HEK293T (cell line): ENCODE measurements at regions not wholly inside any gene's neighbourhood (a gene's known extent, or its start where the extent isn't known, plus 50 kb on each side); places are given as distances from the start of the nearest gene placed in this dataset.
"Not testable (repeated sequence)": the region's sequence is repeated elsewhere in the genome, so short reads cannot be mapped to it uniquely, and the experiment has no call there.

Experiments
- CTCF ChIA-PET: fragments of 350-600 bp; formaldehyde crosslinking; extraction: SDS; loops from one replicate; lab custom pipeline; 2021; ENCODE audit warnings: antibody characterized with exemption, inconsistent platforms; lab: Yijun Ruan, JAX
- POLR2A ChIA-PET: fragments of 350-600 bp; formaldehyde crosslinking; extraction: SDS; loops from one replicate; lab custom pipeline; 2020; ENCODE audit warnings: antibody characterized with exemption, inconsistent platforms; lab: Yijun Ruan, JAX
- DNase-seq: peaks from one replicate; pipeline ENCODE4 v3.0.0; 2012; ENCODE audit warnings: mixed read lengths; ENCODE audit errors: extremely low spot score
- ARNT ChIP-seq: fragments of 450-650 bp; IDR thresholded peaks from 2 replicates; pipeline ENCODE4 v1.6.1; 2017; ENCODE audit warnings: mild to moderate bottlenecking
- BHLHE40 ChIP-seq: fragments of 450-650 bp; IDR thresholded peaks from 2 replicates; pipeline ENCODE4 v1.6.1; 2016; ENCODE audit warnings: mild to moderate bottlenecking, moderate library complexity, borderline replicate concordance
- CTBP1 ChIP-seq: fragments of 450-650 bp; IDR thresholded peaks from 2 replicates; pipeline ENCODE4 v1.6.1; 2016; ENCODE audit warnings: borderline replicate concordance
- ELF4 ChIP-seq: fragments of 450-650 bp; IDR thresholded peaks from 2 replicates; pipeline ENCODE4 v1.6.1; 2017; ENCODE audit warnings: antibody characterized with exemption
- FOXA1 ChIP-seq: fragments of 450-650 bp; IDR thresholded peaks from 2 replicates; pipeline ENCODE4 v1.6.1; 2016; ENCODE audit warnings: mild to moderate bottlenecking
- FOXK2 ChIP-seq: fragments of 450-650 bp; IDR thresholded peaks from 2 replicates; pipeline ENCODE4 v1.6.1; 2016; ENCODE audit warnings: mild to moderate bottlenecking
- FOXM1 ChIP-seq: fragments of 450-650 bp; IDR thresholded peaks from 2 replicates; pipeline ENCODE4 v1.6.1; 2017; ENCODE audit warnings: mild to moderate bottlenecking, borderline replicate concordance
- HDGF ChIP-seq: fragments of 450-650 bp; IDR thresholded peaks from 2 replicates; pipeline ENCODE4 v1.6.1; 2017; ENCODE audit warnings: antibody characterized with exemption, borderline replicate concordance
- L3MBTL2 ChIP-seq: fragments of 450-650 bp; conservative IDR thresholded peaks from 2 replicates; pipeline ENCODE4 v1.6.1; 2016; ENCODE audit warnings: mild to moderate bottlenecking
- LEF1 ChIP-seq: fragments of 450-650 bp; IDR thresholded peaks from 2 replicates; pipeline ENCODE4 v1.6.1; 2017; ENCODE audit warnings: mild to moderate bottlenecking, borderline replicate concordance
- NFRKB ChIP-seq: fragments of 450-650 bp; IDR thresholded peaks from 2 replicates; pipeline ENCODE4 v1.6.1; 2016; ENCODE audit warnings: mild to moderate bottlenecking, moderate library complexity
- SP1 ChIP-seq: fragments of 450-650 bp; IDR thresholded peaks from 2 replicates; pipeline ENCODE4 v1.6.1; 2017
- SUZ12 ChIP-seq: fragments of 450-650 bp; IDR thresholded peaks from 2 replicates; pipeline ENCODE4 v1.6.1; 2016; ENCODE audit warnings: mild to moderate bottlenecking
- TARDBP ChIP-seq: fragments of 450-650 bp; IDR thresholded peaks from 2 replicates; pipeline ENCODE4 v1.6.1; 2016
- ZNF384 ChIP-seq: fragments of 450-650 bp; IDR thresholded peaks from 2 replicates; pipeline ENCODE4 v1.6.1; 2016
- TF ChIP-seq, protein P1 (sequence below): fragments of 450-650 bp; IDR thresholded peaks from 2 replicates; pipeline ENCODE4 v1.6.1; 2016

DNA sequence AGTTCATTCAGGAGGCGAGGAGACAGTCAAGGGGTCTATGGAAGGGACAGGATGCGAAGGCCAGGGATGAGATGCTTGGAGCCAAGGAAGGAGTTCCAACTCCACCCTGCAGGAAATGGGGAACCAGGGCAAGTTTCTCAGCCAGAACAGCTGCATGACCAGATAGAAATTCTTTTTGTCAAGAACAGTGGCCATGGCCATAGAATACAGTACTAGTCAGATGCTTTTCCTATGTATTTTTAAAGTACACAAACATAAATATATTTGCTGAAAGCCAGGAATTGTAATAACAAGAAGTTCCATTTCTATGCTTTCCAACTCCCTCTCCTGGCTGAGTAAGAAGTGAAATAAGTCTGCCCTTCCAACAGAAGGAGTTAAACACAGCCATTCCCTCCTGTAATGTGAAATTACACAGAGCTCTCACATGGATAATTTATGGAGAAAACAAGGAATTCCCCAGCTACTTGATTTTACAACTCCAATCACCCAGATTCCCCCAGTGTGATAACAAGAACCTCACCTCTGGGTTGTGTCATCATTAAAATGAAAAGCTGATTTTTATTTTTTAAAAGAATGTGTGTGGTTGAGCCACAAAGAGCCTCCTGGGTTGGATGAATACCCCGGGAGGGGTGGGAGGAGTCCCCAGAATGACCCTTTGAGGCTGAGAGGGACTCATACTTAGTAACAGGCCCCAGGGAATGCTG lies 124.6 kb upstream of the ARHGEF3 start:
- ChIA-PET POLR2A (no interaction called here), CTCF (interaction anchor here (0.6 kb wide), 1 partner anchor 31 kb away, joined by 9 read pairs; no protein-coding TSS in a partner anchor)
- no peak for DNase-seq
- TF ChIP-seq HDGF (no peak), FOXA1 (no peak)
- TF ChIP-seq, protein P1, sequence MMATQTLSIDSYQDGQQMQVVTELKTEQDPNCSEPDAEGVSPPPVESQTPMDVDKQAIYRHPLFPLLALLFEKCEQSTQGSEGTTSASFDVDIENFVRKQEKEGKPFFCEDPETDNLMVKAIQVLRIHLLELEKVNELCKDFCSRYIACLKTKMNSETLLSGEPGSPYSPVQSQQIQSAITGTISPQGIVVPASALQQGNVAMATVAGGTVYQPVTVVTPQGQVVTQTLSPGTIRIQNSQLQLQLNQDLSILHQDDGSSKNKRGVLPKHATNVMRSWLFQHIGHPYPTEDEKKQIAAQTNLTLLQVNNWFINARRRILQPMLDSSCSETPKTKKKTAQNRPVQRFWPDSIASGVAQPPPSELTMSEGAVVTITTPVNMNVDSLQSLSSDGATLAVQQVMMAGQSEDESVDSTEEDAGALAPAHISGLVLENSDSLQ: 0 out of 2 replicates have a peak, but pooled peaks have one; percentile 5

DNA sequence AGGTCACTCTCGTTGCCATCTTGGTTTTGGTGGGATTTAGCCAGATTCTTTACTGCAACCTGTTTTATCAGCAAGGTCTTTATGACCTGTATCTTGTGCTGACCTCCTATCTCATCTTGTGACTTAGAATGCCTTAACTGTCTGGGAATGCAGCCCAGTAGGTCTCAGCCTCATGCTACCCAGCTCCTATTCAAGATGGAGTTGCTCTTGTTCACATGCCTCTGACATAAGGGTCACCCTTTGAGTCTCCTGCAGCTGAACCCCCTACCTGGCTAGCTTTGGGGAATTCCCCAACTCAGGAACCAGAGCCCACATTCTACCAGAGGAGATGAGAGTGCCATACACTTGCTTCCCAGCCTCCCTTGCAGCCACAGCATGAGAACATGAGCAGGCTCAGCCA lies 123.0 kb upstream of the ARHGEF3 start:
- DNase-seq, CTCF ChIA-PET, POLR2A ChIA-PET: not testable (repeated sequence)

DNA sequence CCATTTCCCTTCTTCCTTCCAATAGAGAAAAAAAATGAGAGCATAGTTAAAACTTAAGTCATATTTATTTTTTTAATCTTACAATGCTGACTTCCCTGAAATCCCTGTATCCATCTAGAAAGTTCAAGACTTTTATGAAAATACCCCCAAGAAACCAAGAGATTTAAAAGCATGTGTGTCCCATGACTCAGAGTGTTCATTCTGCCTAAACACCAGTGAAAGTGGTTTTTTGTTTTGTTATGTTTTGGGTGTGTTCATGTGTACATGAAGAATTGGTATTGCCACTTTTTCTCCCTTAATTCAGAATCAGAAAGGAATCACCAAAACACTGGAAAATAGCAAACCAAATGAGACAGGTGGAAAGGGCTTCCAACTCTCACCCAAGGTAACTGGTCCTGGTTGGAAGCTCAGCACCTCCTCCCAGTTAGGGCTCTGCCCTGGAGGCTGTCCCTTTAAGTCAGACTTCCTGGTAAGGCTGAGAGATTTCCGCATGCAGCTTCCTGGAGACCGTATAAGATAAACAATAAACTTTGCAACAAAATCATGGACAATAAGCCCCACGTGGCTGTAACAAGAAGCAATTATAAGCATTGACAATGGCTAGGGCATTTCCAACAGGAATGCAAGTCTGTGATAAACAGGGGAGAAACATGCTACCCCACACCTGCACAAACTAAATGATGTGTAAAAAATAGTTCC lies 121.9 kb upstream of the ARHGEF3 start:
- ChIA-PET POLR2A (no interaction called here), CTCF (no interaction called here)
- peak; percentile 25 for DNase-seq
- TF ChIP-seq ARNT: no peak
- no peak for TF ChIP-seq HDGF
- TF ChIP-seq CTBP1: no peak
- no peak for TF ChIP-seq ELF4
- no peak for TF ChIP-seq ZNF384
- TF ChIP-seq LEF1: no peak
- TF ChIP-seq FOXK2: no peak
- TF ChIP-seq SP1: no peak
- no peak for TF ChIP-seq TARDBP
- TF ChIP-seq NFRKB: no peak
- TF ChIP-seq BHLHE40: no peak
- TF ChIP-seq, protein P1: no peak
- TF ChIP-seq FOXA1: no peak
- no peak for TF ChIP-seq L3MBTL2

DNA sequence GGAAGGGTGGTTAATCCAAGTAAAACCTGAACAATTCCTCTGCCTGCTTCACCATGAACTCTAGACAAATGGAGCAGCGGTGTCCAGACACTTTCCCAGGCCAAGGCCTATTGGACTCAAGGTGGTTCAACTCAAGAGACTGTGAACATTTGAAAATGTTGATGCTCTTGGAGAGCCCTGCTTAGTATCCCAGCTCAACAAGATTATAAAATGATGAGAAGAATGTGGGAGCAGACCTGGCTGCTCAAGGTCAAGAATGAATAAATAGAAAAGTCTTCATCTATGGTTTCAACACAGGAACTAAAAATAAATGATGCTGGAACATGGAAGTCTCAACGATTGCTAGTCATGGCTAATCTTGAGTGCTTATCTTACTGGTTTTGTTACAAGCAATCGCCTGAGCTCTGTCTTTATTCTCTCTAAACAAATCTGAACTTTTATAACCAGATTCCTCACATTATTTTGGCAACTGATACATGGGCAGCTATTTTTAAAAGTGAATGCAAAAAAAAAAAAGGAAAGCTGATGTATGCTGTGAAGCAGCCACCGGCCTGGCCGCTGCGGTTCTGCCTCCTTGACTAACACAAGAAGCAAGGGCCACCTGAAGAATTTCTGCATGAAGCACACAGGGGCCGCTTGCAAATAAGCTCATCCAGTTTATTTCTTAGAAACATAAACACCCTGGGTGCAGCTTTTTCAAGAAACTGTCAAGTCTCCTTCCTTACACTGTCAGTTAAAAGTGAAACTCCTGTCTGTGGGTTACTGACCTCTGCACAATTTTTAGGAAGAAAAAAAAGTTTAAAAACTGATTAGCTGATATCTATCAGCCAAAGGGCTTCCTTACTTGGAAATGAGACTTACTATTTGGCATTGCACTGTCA lies 120.1 kb upstream of the ARHGEF3 start:
- ChIA-PET POLR2A (interaction anchor here (0.7 kb wide), 1 partner anchor 19 kb away, joined by 3 read pairs; no protein-coding TSS in a partner anchor), CTCF (interaction anchor here (0.5 kb wide), 1 partner anchor 31 kb away, joined by 3 read pairs; no protein-coding TSS in a partner anchor)
- DNase-seq: no peak
- TF ChIP-seq, protein P1: no peak
- TF ChIP-seq NFRKB (no peak), SUZ12 (no peak), TARDBP (no peak), L3MBTL2 (no peak), ZNF384 (no peak), BHLHE40 (no peak), HDGF (no peak), ARNT (no peak), CTBP1 (no peak), FOXA1 (no peak), FOXK2 (no peak), FOXM1 (no peak)

DNA sequence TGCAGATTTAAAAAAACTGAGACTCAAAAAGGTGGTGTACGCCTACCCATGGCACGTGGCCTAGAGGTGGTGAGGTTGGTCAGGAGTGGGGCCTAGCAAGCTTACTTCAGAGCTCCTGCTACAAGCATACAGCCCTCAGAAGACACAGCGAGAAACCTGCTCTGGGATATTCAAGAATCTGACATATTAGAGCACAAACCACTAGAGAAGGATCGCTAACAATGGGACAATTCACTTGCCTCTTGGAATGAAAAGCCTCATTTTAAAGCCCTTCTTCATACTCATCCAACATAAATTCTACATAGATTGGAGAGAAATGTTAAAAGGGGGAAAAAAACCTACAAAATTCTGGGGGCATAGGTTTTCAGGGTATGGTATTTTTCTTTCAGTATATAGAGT lies 118.0 kb upstream of the ARHGEF3 start:
- CTCF ChIA-PET: no interaction called here
- no peak for TF ChIP-seq L3MBTL2
- TF ChIP-seq, protein P1: no peak
- TF ChIP-seq FOXM1: no peak
- TF ChIP-seq NFRKB: no peak
- TF ChIP-seq SP1: no peak
- no peak for TF ChIP-seq TARDBP
- no peak for TF ChIP-seq ZNF384
- TF ChIP-seq HDGF: no peak
- no peak for TF ChIP-seq LEF1
- TF ChIP-seq BHLHE40: no peak
- TF ChIP-seq ELF4: no peak
- no peak for TF ChIP-seq ARNT
- no peak for TF ChIP-seq SUZ12
- no peak for TF ChIP-seq FOXA1
- no peak for TF ChIP-seq CTBP1
- TF ChIP-seq FOXK2: no peak

More for the DNA sequence above, 118.0 kb upstream of the ARHGEF3 start:
- DNase-seq: no peak
- POLR2A ChIA-PET: no interaction called here
